ENCODE measurements at regions not wholly inside any gene's neighbourhood (a gene's known extent, or its start where the extent isn't known, plus 50 kb on each side); places are given as distances from the start of the nearest gene placed in this dataset.

DNA sequence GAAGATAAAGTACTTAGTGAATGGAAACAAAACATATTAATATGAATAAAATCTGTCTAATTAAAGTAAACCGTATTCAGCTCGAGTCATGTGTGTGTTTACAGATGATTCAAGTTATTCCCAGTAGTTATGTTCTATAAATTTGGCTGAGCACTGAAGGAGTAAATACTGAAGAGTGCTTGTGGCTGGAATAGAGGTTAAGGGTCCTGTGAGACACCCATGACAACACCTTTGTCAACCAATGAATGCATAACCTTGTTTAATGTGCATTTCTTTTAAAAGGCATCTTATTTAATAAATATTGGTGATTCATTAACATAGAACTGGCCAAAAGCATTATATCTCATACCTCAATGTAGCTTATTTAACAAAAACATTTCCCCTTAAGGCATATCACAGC, 577.8 kb upstream of the SLITRK5 start:
- H3K4me2 ChIP-seq (ENCODE audit: low read depth, low read length) = no peak overlapping the region
- WGBS (ENCODE audit: low lambda C conversion rate) = 0% methylated on average over 2 of the region's 2 CpGs

DNA sequence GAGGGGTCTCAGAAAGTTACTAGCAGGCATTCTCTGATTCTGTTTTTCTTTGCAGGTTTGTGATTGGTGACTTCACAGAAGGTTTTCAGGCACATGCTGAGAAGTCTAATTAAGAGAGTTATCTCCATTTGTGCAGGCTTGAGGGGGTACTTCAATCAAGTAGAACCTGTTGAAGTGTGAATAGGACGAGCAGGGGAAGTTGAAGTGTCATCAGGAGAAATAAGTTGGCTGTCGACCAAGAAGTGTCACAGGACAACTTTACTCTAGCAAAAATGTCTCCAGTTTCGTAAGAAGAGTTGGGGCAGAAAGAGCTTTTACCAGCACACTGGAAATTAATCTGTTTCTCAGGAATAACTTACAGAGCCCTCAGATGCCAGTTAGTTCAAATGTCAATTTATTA, 576.5 kb upstream of the SLITRK5 start:
- ATAC-seq (no peak), DNase-seq (ENCODE audit: low spot score) (no peak), FAIRE-seq (no peak)
- H3K36me3 ChIP-seq (replicated peaks in 1 of 2; ENCODE audit: control insufficient read depth in 1 of 2, insufficient read depth in 2 of 2, low read length in 2 of 2) = no peaks in the 10 kb centered on the region
- no peaks in the 10 kb centered on the region for H4K20me1 ChIP-seq (ENCODE audit: insufficient read depth, low read length)
- no peak overlapping the region for H3K9ac ChIP-seq (ENCODE audit: insufficient read depth, low read depth, low read length)
- no peak overlapping the region for H3K27ac ChIP-seq (ENCODE audit: extremely low read length, insufficient read depth, low read length)
- no peaks in the 10 kb centered on the region for H3K4me1 ChIP-seq (ENCODE audit: insufficient read depth, low read length)
- H3K79me2 ChIP-seq (ENCODE audit: insufficient read depth, low read length) = no peaks in the 10 kb centered on the region
- no peaks in the 10 kb centered on the region for H3K9me3 ChIP-seq (ENCODE audit: low read length)
- WGBS (ENCODE audit: low lambda C conversion rate) = 2% methylated on average over 3 of the region's 3 CpGs
- no peaks in the 10 kb centered on the region for H3K27me3 ChIP-seq (ENCODE audit: control insufficient read depth in 1 of 2, insufficient read depth in 2 of 2, low read length in 2 of 2)
- ChIA-PET CTCF (ENCODE audit: low intra/inter-chr PET ratio, low total read pairs) (no interaction called here), POLR2A (no interaction called here)
- no TSS peak for BruUV-seq (replicated peaks)
- no peak overlapping the region for H3K4me3 ChIP-seq (replicated peaks in 1 of 3; ENCODE audit: insufficient read depth in 1 of 3, low read depth in 2 of 3, low read length in 3 of 3)
- no peak overlapping the region for H2AFZ ChIP-seq (ENCODE audit: low read length)
- in situ Hi-C loops (cut with HindIII; ENCODE audit: extremely low pct_ligation_motif_present, low pct_unique_long_range_greater_than_20kb) = no loop called here
- TF ChIP-seq SKI (IDR thresholded peaks at IDR 0.05; ENCODE audit: partially characterized antibody) (no peak), NR2C2 (CRISPR knock-in tag; IDR thresholded peaks at IDR 0.05; ENCODE audit: borderline replicate concordance) (no peak), IRF2 (CRISPR knock-in tag; IDR thresholded peaks at IDR 0.05) (no peak), NCOR1 (IDR thresholded peaks at IDR 0.05; ENCODE audit: borderline replicate concordance, low read length) (no peak)
- no peak overlapping the region for H3K4me2 ChIP-seq (ENCODE audit: low read depth, low read length)
- intact Hi-C loops (cut with micrococcal nuclease; ENCODE audit: unreplicated experiment) = no loop called here

More for the DNA sequence above, 577.8 kb upstream of the SLITRK5 start:
- no peaks in the 10 kb centered on the region for H3K27me3 ChIP-seq (ENCODE audit: control insufficient read depth in 1 of 2, insufficient read depth in 2 of 2, low read length in 2 of 2)
- no peak for DNase-seq (ENCODE audit: low spot score)
- H3K4me1 ChIP-seq (ENCODE audit: insufficient read depth, low read length) = no peaks in the 10 kb centered on the region
- no peaks in the 10 kb centered on the region for H3K36me3 ChIP-seq (replicated peaks in 1 of 2; ENCODE audit: control insufficient read depth in 1 of 2, insufficient read depth in 2 of 2, low read length in 2 of 2)
- H4K20me1 ChIP-seq (ENCODE audit: insufficient read depth, low read length) = no peaks in the 10 kb centered on the region
- no peak overlapping the region for H2AFZ ChIP-seq (ENCODE audit: low read length)
- FAIRE-seq = no peak
- no peaks in the 10 kb centered on the region for H3K9me3 ChIP-seq (ENCODE audit: low read length)
- H3K9ac ChIP-seq (ENCODE audit: insufficient read depth, low read depth, low read length) = no peak overlapping the region
- CTCF ChIA-PET (ENCODE audit: low intra/inter-chr PET ratio, low total read pairs) = no interaction called here
- POLR2A ChIA-PET = no interaction called here
- no peak for ATAC-seq
- no TSS peak for BruUV-seq (replicated peaks)
- intact Hi-C loops (cut with micrococcal nuclease; ENCODE audit: unreplicated experiment) (no loop called here), in situ Hi-C loops (cut with HindIII; ENCODE audit: extremely low pct_ligation_motif_present, low pct_unique_long_range_greater_than_20kb) (no loop called here)
- H3K27ac ChIP-seq (ENCODE audit: extremely low read length, insufficient read depth, low read length) = no peak overlapping the region
- no peak overlapping the region for H3K4me3 ChIP-seq (replicated peaks in 1 of 3; ENCODE audit: insufficient read depth in 1 of 3, low read depth in 2 of 3, low read length in 3 of 3)
- TF ChIP-seq BORCS8-MEF2B (CRISPR knock-in tag; IDR thresholded peaks at IDR 0.05) = no peak
- no peak for TF ChIP-seq ZNF75D (CRISPR knock-in tag; IDR thresholded peaks at IDR 0.05; ENCODE audit: borderline replicate concordance)
- no peak for TF ChIP-seq ZNF577 (CRISPR knock-in tag; IDR thresholded peaks at IDR 0.05; ENCODE audit: borderline replicate concordance, low read depth)
- no peak for TF ChIP-seq KLF9 (CRISPR knock-in tag; IDR thresholded peaks at IDR 0.05; ENCODE audit: low read depth)
- no peak for TF ChIP-seq HNRNPLL (IDR thresholded peaks at IDR 0.05; ENCODE audit: low read depth, low read length, poor library complexity, severe bottlenecking)
- no peak for TF ChIP-seq ZNF607 (CRISPR knock-in tag; IDR thresholded peaks at IDR 0.05; ENCODE audit: borderline replicate concordance)
- TF ChIP-seq, protein P1, sequence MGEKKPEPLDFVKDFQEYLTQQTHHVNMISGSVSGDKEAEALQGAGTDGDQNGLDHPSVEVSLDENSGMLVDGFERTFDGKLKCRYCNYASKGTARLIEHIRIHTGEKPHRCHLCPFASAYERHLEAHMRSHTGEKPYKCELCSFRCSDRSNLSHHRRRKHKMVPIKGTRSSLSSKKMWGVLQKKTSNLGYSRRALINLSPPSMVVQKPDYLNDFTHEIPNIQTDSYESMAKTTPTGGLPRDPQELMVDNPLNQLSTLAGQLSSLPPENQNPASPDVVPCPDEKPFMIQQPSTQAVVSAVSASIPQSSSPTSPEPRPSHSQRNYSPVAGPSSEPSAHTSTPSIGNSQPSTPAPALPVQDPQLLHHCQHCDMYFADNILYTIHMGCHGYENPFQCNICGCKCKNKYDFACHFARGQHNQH (CRISPR knock-in tag; IDR thresholded peaks at IDR 0.05) = no peak
- no peak for TF ChIP-seq HES4 (CRISPR knock-in tag; IDR thresholded peaks at IDR 0.05; ENCODE audit: borderline replicate concordance)
- TF ChIP-seq ZKSCAN8 (CRISPR knock-in tag; IDR thresholded peaks at IDR 0.05; ENCODE audit: borderline replicate concordance) = no peak
- H3K79me2 ChIP-seq (ENCODE audit: insufficient read depth, low read length) = no peaks in the 10 kb centered on the region

All from HepG2 (cell line).